ENCODE measurements at regions not wholly inside any gene's neighbourhood (a gene's known extent, or its start where the extent isn't known, plus 50 kb on each side); places are given as distances from the start of the nearest gene placed in this dataset.

- ATAC-seq (no peak), DNase-seq (no peak)
- H3K4me3 ChIP-seq, result no peak overlapping the region
- no peak for TF ChIP-seq CTCF (IDR thresholded peaks at IDR 0.05)
- intact Hi-C loops (cut with DNase I, micrococcal nuclease), result no loop called here
- H3K9me3 ChIP-seq, result no peaks in the 10 kb centered on the region
- no peaks in the 10 kb centered on the region for H3K36me3 ChIP-seq (ENCODE audit: low read depth)
- H3K4me1 ChIP-seq (ENCODE audit: low read depth), result no peaks in the 10 kb centered on the region
Measured at GRCh38 chr5:17763301-17763700, 129.0 kb downstream of the TAF11L14 start.

GRCh38 chr5:17766031-17766430 lies 131.8 kb downstream of the TAF11L14 start:
- Histone ChIP-seq H3K36me3 (ENCODE audit: low read depth) (no peaks in the 10 kb centered on the region), H3K9me3 (no peaks in the 10 kb centered on the region), H3K4me1 (ENCODE audit: low read depth) (no peaks in the 10 kb centered on the region), H3K4me3 (no peak overlapping the region)
- TF ChIP-seq CTCF (IDR thresholded peaks at IDR 0.05), result no peak
- DNase-seq (no peak), ATAC-seq (no peak)
- intact Hi-C loops (cut with DNase I, micrococcal nuclease), result no loop called here

- no peak for ATAC-seq
Measured at GRCh38 chr5:17769277-17769676, 135.0 kb downstream of the TAF11L14 start.

GRCh38 chr5:17772232-17772631 lies 138.0 kb downstream of the TAF11L14 start:
- H3K9me3 ChIP-seq, result no peaks in the 10 kb centered on the region
- intact Hi-C loops (cut with DNase I, micrococcal nuclease), result no loop called here
- no peak for ATAC-seq
- no peak for DNase-seq
- no peaks in the 10 kb centered on the region for H3K36me3 ChIP-seq (ENCODE audit: low read depth)
- no peak overlapping the region for H3K4me3 ChIP-seq
- H3K4me1 ChIP-seq (ENCODE audit: low read depth), result no peaks in the 10 kb centered on the region
- TF ChIP-seq CTCF (IDR thresholded peaks at IDR 0.05), result no peak

More at GRCh38 chr5:17769277-17769676, 135.0 kb downstream of the TAF11L14 start:
- no peaks in the 10 kb centered on the region for H3K4me1 ChIP-seq (ENCODE audit: low read depth)
- DNase-seq, result no peak
- intact Hi-C loops (cut with DNase I, micrococcal nuclease), result no loop called here
- TF ChIP-seq CTCF (IDR thresholded peaks at IDR 0.05), result no peak
- no peaks in the 10 kb centered on the region for H3K9me3 ChIP-seq
- no peaks in the 10 kb centered on the region for H3K36me3 ChIP-seq (ENCODE audit: low read depth)
- H3K4me3 ChIP-seq, result no peak overlapping the region

GRCh38 chr5:17785774-17786173 lies 151.5 kb downstream of the TAF11L14 start:
- H3K9me3 ChIP-seq, result no peaks in the 10 kb centered on the region
- H3K4me1 ChIP-seq (ENCODE audit: low read depth), result no peaks in the 10 kb centered on the region
- no peaks in the 10 kb centered on the region for H3K36me3 ChIP-seq (ENCODE audit: low read depth)
- intact Hi-C loops (cut with DNase I, micrococcal nuclease), result no loop called here
- DNase-seq, result no peak
- no peak for ATAC-seq
- TF ChIP-seq CTCF (IDR thresholded peaks at IDR 0.05), result no peak
- H3K4me3 ChIP-seq, result no peak overlapping the region

- Histone ChIP-seq H3K4me3 (no peak overlapping the region), H3K36me3 (ENCODE audit: low read depth) (no peaks in the 10 kb centered on the region), H3K4me1 (ENCODE audit: low read depth) (no peaks in the 10 kb centered on the region), H3K9me3 (no peaks in the 10 kb centered on the region)
- TF ChIP-seq CTCF (IDR thresholded peaks at IDR 0.05), result no peak
- no peak for ATAC-seq
- intact Hi-C loops (cut with DNase I, micrococcal nuclease), result no loop called here
- DNase-seq, result no peak
Measured at GRCh38 chr5:17788351-17788750, 154.1 kb downstream of the TAF11L14 start.
